Stomach (tissue), 8 donors: ENCODE measurements at regions not wholly inside any gene's neighbourhood (a gene's known extent, or its start where the extent isn't known, plus 50 kb on each side); places are given as distances from the start of the nearest gene placed in this dataset.

ENCODE experiments used
- DNase-seq, 2 donors: peaks; one replicate each; pipeline versions ENCODE4 v3.0.0 to v3.0.0-alpha.2; 2013 to 2019
- H3K27ac ChIP-seq, 5 donors: fragments of 200-600 bp in 4 of 5; sonication (generic) in 4 of 5; one replicate each; pipeline ENCODE4 v1.5.1; 2013 to 2019; ENCODE audit warnings: mild to moderate bottlenecking in 1 of 5, moderate library complexity in 1 of 5
- H3K27me3 ChIP-seq, 3 donors: fragments of 200-600 bp; sonication (generic); one replicate each; pipeline ENCODE4 v1.5.1; 2017 to 2019; ENCODE audit warnings: mixed run types in 1 of 3
- H3K36me3 ChIP-seq, 4 donors: fragments of 200-600 bp; sonication (generic); 1 replicate in 3 of 4; 2 replicates in 1 of 4; pipeline ENCODE4 v1.5.1; 2016 to 2019
- H3K4me1 ChIP-seq, 4 donors: fragments of 200-600 bp; sonication (generic); one replicate each; pipeline ENCODE4 v1.5.1; 2016 to 2019
- H3K4me3 ChIP-seq, 4 donors: fragments of 200-600 bp; sonication (generic) in 3 of 4; one replicate each; pipeline ENCODE4 v1.5.1; 2016 to 2019; ENCODE audit warnings: mild to moderate bottlenecking in 1 of 4
- H3K9me3 ChIP-seq, 4 donors: fragments of 200-600 bp; sonication (generic); one replicate each; pipeline ENCODE4 v1.5.1; 2016 to 2019
- EP300 ChIP-seq: sonication (generic); formaldehyde crosslinking; IDR thresholded peaks from one replicate; pipeline ENCODE4 v1.6.1; 2017; ENCODE audit warnings: antibody characterized with exemption
- POLR2A ChIP-seq, 4 donors: fragments of 450-650 bp; IDR thresholded peaks; one replicate each; pipeline ENCODE4 v1.6.1; 2016; ENCODE audit warnings: antibody characterized with exemption in 4 of 4, control low read depth in 2 of 4, mild to moderate bottlenecking in 1 of 4, moderate library complexity in 1 of 4
- POLR2AphosphoS5 ChIP-seq, 3 donors: sonication (generic); formaldehyde crosslinking; IDR thresholded peaks; one replicate each; pipeline ENCODE4 v1.6.1; 2016; ENCODE audit warnings: antibody characterized with exemption in 3 of 3
- WGBS, 5 donors: extraction: QIAGEN DNeasy Blood & Tissue Kit in 3 of 5; methylation state at CpG; one replicate each; pipeline versions ENCODE4 v1.1.5 to v1.1.7; 2013 to 2018; 5-methylcytosine and 5-hydroxymethylcytosine counted together
- intact Hi-C: fragments of 100-400 bp; cut with DNase I; formaldehyde crosslinking; loops from one replicate; pipeline ENCODE4 v1.15.1; 2023; ENCODE audit warnings: low total_unique reads
- TF ChIP-seq, protein P1 (sequence below), 7 experiments: fragments of 450-650 bp in 4 of 7; fragments of 200-600 bp in 3 of 7; sonication (generic) in 3 of 7; IDR thresholded peaks; one replicate each; pipeline ENCODE4 v1.5.1; 2016 to 2019; ENCODE audit warnings: antibody characterized with exemption in 7 of 7, control low read depth in 2 of 7, mild to moderate bottlenecking in 1 of 7
- donor health status: healthy with polysubstance abuse.
- donor health status: Bipolar disorder and iron deficiency.
- donor health status: healthy.

DNA sequence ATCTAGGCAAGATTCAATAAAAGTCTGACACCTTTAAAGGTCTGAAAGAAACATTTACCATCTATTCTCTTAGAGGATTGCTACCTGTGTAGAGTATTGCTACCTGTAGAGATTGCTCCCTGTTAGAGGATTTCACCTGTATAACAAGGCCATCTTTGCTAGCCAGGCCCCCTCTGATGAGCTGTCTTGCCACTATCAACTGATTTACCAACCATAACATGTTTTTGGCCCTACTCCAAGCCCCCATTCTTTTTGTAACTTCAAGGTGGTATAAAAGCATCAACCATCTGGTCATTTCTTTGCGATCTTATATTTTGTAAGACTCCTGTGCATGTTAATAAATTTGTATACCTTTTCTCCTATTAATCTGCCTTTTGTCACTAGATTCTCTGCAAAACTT is 424.7 kb upstream of the CAMK1G start:
- Histone ChIP-seq H3K27ac (no peak overlapping the region), H3K4me1 (peaks cover 0 to 10% (median 0%) of the 10 kb centered on the region in 4 donors), H3K4me3 (no peak overlapping the region), H3K27me3 (peaks cover 0 to 3% (median 0%) of the 10 kb centered on the region in 3 donors), H3K36me3 (no peaks in the 10 kb centered on the region), H3K9me3 (no peaks in the 10 kb centered on the region)
- WGBS, 5 donors, result 81 to 98% (median 95%) methylated on average over 1 of the region's 1 CpG
- TF ChIP-seq POLR2A (IDR thresholded peaks at IDR 0.05) (no peak), POLR2AphosphoS5 (IDR thresholded peaks at IDR 0.05) (no peak), EP300 (no peak)
- TF ChIP-seq, protein P1, sequence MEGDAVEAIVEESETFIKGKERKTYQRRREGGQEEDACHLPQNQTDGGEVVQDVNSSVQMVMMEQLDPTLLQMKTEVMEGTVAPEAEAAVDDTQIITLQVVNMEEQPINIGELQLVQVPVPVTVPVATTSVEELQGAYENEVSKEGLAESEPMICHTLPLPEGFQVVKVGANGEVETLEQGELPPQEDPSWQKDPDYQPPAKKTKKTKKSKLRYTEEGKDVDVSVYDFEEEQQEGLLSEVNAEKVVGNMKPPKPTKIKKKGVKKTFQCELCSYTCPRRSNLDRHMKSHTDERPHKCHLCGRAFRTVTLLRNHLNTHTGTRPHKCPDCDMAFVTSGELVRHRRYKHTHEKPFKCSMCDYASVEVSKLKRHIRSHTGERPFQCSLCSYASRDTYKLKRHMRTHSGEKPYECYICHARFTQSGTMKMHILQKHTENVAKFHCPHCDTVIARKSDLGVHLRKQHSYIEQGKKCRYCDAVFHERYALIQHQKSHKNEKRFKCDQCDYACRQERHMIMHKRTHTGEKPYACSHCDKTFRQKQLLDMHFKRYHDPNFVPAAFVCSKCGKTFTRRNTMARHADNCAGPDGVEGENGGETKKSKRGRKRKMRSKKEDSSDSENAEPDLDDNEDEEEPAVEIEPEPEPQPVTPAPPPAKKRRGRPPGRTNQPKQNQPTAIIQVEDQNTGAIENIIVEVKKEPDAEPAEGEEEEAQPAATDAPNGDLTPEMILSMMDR (IDR thresholded peaks at IDR 0.05), result no peak
- intact Hi-C loops, result no loop called here
- no peak for DNase-seq

DNA sequence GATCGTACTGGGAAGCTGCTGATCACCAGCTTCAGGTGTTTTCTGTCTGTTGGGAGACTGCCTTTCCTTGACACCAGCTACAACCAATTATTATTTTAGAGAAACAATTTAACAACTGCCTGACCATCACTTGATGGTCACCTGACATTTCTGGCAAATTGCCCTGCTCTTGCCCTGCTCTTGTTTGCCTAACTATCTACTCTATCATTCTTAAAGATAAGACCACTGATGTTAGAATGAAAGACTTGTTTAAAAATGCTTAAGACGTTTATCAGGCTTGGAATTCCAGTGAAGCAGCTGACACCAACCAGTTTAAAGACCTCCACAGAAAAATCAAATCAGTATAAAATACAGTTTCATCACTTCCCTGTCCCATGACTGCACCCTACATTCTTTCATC is 423.3 kb upstream of the CAMK1G start:
- Histone ChIP-seq H3K4me3 (no peak overlapping the region), H3K4me1 (peaks cover 0 to 10% (median 0%) of the 10 kb centered on the region in 4 donors), H3K36me3 (no peaks in the 10 kb centered on the region), H3K27me3 (no peaks in the 10 kb centered on the region), H3K27ac (no peak overlapping the region), H3K9me3 (no peaks in the 10 kb centered on the region)
- peak in 1 of 2 donors; percentile 9 for DNase-seq
- intact Hi-C loops, result no loop called here
- no peak for TF ChIP-seq POLR2A (IDR thresholded peaks at IDR 0.05)
- TF ChIP-seq, protein P1 (IDR thresholded peaks at IDR 0.05), result no peak
- TF ChIP-seq POLR2AphosphoS5 (IDR thresholded peaks at IDR 0.05), result no peak
- TF ChIP-seq EP300, result no peak
- WGBS, 5 donors, result 26 to 34% (median 33%) methylated on average over 2 of the region's 2 CpGs

DNA sequence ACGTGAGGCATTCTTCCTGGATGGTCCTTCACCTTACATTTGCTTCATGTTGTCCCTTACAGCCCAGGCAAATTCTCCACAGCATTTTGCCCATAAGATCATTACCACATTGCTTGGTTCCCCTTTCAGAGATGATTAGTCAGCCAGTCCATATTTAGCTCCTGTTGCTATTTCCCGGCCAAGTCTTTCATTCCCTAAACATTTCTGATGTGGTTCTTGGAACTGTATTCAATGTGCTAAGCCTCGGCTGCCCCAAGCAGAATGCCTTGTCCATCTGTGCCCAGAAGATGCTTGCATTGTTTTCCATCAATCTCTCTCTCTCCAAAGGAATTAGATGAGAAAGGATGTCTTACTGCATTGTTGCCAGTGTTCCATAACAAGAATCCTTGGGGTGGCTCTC is 420.9 kb upstream of the CAMK1G start:
- TF ChIP-seq POLR2A (IDR thresholded peaks at IDR 0.05), result no peak
- TF ChIP-seq POLR2AphosphoS5 (IDR thresholded peaks at IDR 0.05), result no peak
- no peak for TF ChIP-seq EP300
- TF ChIP-seq, protein P1 (IDR thresholded peaks at IDR 0.05), result no peak
- Histone ChIP-seq H3K27ac (no peak overlapping the region), H3K9me3 (no peaks in the 10 kb centered on the region), H3K27me3 (no peaks in the 10 kb centered on the region), H3K4me3 (no peak overlapping the region), H3K4me1 (peaks cover 0 to 10% (median 0%) of the 10 kb centered on the region in 4 donors), H3K36me3 (no peaks in the 10 kb centered on the region)
- DNase-seq, result peak in 1 of 2 donors; percentile 6
- WGBS, 5 donors, result 34 to 77% (median 70%) methylated on average over 3 of the region's 3 CpGs
- intact Hi-C loops, result no loop called here

DNA sequence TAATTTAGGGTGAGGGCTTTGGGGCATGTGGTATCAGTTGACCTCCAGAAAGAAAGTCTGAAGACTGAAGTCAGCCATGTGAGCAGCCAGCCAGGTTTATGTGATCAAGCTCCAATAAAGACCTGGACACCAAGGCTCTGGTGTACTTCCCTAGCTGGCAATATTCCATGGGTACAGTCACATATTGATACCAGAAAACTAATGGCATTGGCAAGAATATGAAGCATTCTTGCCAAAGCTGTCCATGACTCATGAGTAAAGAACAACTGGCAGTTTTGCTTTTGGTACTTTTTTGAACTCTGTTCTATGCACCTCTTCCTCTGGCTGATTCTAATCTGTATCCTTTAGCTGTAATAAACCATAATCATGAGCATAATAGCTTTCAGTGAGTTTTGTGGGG is 415.3 kb upstream of the CAMK1G start:
- TF ChIP-seq POLR2A (IDR thresholded peaks at IDR 0.05) (no peak), POLR2AphosphoS5 (IDR thresholded peaks at IDR 0.05) (peak in 1 of 3 donors; percentile 35)
- H3K36me3 ChIP-seq, result no peaks in the 10 kb centered on the region
- intact Hi-C loops, result no loop called here
- DNase-seq, result no peak
- H3K27me3 ChIP-seq, result no peaks in the 10 kb centered on the region
- H3K9me3 ChIP-seq, result no peaks in the 10 kb centered on the region
- no peaks in the 10 kb centered on the region for H3K4me1 ChIP-seq
- H3K4me3 ChIP-seq, result no peak overlapping the region
- H3K27ac ChIP-seq, result no peak overlapping the region

DNA sequence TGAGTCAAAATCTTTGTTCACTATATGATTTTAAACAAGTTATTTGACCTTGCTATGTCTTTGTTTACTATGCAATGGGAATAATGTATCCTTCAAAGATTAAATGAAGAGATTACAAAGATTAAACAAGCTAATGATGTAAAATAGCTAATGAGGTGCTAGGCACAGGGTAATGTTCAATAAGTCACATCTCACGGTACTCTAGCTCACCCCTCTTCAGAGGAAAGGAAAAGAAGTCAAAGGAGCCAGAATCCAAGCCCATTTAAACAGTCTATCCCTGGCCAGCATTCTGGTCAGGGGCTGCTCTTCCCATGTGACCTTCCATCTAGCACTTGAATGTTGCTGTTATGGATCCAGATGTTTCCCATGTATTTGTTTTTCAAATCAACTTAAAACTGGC is 412.4 kb upstream of the CAMK1G start:
- 0% methylated on average over 1 of the region's 1 CpG for WGBS, 5 donors
- Histone ChIP-seq H3K4me3 (no peak overlapping the region), H3K36me3 (no peaks in the 10 kb centered on the region), H3K9me3 (peaks cover 0 to 4% (median 1%) of the 10 kb centered on the region in 4 donors), H3K4me1 (no peaks in the 10 kb centered on the region), H3K27me3 (no peaks in the 10 kb centered on the region), H3K27ac (no peak overlapping the region)
- intact Hi-C loops, result no loop called here
- TF ChIP-seq, protein P1 (IDR thresholded peaks at IDR 0.05), result no peak
- TF ChIP-seq POLR2A (IDR thresholded peaks at IDR 0.05) (no peak), POLR2AphosphoS5 (IDR thresholded peaks at IDR 0.05) (no peak), EP300 (no peak)
- no peak for DNase-seq
